ENCODE measurements at regions not wholly inside any gene's neighbourhood (a gene's known extent, or its start where the extent isn't known, plus 50 kb on each side); places are given as distances from the start of the nearest gene placed in this dataset.

DNA sequence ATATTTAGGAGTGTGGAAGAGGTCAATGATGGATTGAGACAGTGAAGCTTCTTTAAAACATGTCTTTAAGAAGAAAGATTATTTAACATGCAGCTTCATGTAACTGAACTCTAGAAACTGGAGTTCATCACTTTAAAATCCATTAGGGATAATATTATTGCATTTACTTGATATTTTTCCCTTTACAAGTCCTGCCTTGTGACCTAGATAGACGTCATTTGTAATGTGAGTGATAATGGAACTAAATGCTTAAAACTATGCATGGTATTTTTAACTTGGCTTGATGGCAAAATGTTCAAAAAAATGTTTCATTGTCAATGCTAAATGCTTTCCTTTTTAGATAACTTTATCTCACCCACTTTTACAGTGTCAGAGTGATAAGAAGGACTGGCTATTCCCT, 723.7 kb downstream of the RWDD3 start:
- no peak overlapping the region for H3K27ac ChIP-seq (ENCODE audit: control insufficient read depth, insufficient read depth, low read length)
- H3K9me1 ChIP-seq (ENCODE audit: control insufficient read depth, extremely low read depth, insufficient read depth, low read length): no peaks in the 10 kb centered on the region
- H3K4me1 ChIP-seq (ENCODE audit: control insufficient read depth, extremely low read depth, insufficient read depth, low read length): no peaks in the 10 kb centered on the region
- no peaks in the 10 kb centered on the region for H3K79me2 ChIP-seq (ENCODE audit: control insufficient read depth, insufficient read depth, low read length)
- no peak overlapping the region for H3K4me2 ChIP-seq (ENCODE audit: control insufficient read depth, extremely low read depth, insufficient read depth, low read depth, low read length)
- no peaks in the 10 kb centered on the region for H3K27me3 ChIP-seq (ENCODE audit: control insufficient read depth, extremely low read depth, insufficient read depth, low read length)
- TF ChIP-seq, protein P1, sequence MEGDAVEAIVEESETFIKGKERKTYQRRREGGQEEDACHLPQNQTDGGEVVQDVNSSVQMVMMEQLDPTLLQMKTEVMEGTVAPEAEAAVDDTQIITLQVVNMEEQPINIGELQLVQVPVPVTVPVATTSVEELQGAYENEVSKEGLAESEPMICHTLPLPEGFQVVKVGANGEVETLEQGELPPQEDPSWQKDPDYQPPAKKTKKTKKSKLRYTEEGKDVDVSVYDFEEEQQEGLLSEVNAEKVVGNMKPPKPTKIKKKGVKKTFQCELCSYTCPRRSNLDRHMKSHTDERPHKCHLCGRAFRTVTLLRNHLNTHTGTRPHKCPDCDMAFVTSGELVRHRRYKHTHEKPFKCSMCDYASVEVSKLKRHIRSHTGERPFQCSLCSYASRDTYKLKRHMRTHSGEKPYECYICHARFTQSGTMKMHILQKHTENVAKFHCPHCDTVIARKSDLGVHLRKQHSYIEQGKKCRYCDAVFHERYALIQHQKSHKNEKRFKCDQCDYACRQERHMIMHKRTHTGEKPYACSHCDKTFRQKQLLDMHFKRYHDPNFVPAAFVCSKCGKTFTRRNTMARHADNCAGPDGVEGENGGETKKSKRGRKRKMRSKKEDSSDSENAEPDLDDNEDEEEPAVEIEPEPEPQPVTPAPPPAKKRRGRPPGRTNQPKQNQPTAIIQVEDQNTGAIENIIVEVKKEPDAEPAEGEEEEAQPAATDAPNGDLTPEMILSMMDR (optimal IDR thresholded peaks at IDR 0.05 in 1 of 3, IDR thresholded peaks at IDR 0.05 in 1 of 3, conservative IDR thresholded peaks at IDR 0.05 in 1 of 3; ENCODE audit: extremely low read depth in 1 of 3, insufficient read depth in 2 of 3, low read length in 3 of 3): no peak
- TF ChIP-seq EZH2 (IDR thresholded peaks at IDR 0.05; ENCODE audit: low read length): no peak
- DNase-seq (ENCODE audit: low read depth, low spot score): no peak
- no peak for FAIRE-seq
- no peak overlapping the region for H3K9ac ChIP-seq (ENCODE audit: control insufficient read depth, extremely low read depth, insufficient read depth, low read length)
- H3K4me3 ChIP-seq (ENCODE audit: control insufficient read depth in 2 of 3, extremely low read depth in 1 of 3, insufficient read depth in 2 of 3, low read depth in 1 of 3, low read length in 3 of 3): no peak overlapping the region
- no peaks in the 10 kb centered on the region for H4K20me1 ChIP-seq (ENCODE audit: control insufficient read depth, extremely low read depth, insufficient read depth, low read length)
- dilution Hi-C loops (cut with MboI; ENCODE audit: extremely low pct_ligation_motif_present, low sequenced_read_pairs): no loop called here
- H3K36me3 ChIP-seq (ENCODE audit: control insufficient read depth in 2 of 2, extremely low read depth in 1 of 2, insufficient read depth in 2 of 2, low read length in 2 of 2): no peaks in the 10 kb centered on the region
- no peaks in the 10 kb centered on the region for H3K9me3 ChIP-seq (ENCODE audit: control insufficient read depth, low read depth, low read length)
- H2AFZ ChIP-seq (ENCODE audit: control insufficient read depth, low read length): no peak overlapping the region

DNA sequence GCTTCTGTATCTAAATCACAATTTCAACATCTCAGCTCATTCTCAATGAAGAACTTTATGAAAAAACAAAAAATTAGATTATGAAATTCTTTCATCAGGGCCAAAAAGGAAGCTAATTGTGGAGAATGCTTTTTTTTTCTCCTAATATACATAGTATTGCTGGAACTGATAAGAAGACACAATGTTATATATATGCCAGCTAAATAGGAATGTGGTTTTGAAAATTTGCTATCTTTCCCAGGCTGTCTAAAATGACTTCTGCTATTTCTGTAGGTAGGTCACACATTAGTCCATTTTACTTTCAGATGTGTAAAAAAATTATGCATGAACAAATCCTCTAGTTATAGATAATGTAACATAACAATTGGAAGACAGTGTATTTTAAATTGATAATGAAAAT, 732.9 kb downstream of the RWDD3 start:
- no peak overlapping the region for H3K4me2 ChIP-seq (ENCODE audit: control insufficient read depth, extremely low read depth, insufficient read depth, low read depth, low read length)
- no peak overlapping the region for H3K27ac ChIP-seq (ENCODE audit: control insufficient read depth, insufficient read depth, low read length)
- no peak overlapping the region for H3K9ac ChIP-seq (ENCODE audit: control insufficient read depth, extremely low read depth, insufficient read depth, low read length)
- FAIRE-seq (no peak), DNase-seq (ENCODE audit: low read depth, low spot score) (no peak)
- H3K4me1 ChIP-seq (ENCODE audit: control insufficient read depth, extremely low read depth, insufficient read depth, low read length): no peaks in the 10 kb centered on the region
- no peak for TF ChIP-seq EZH2 (IDR thresholded peaks at IDR 0.05; ENCODE audit: low read length)
- TF ChIP-seq, protein P1 (optimal IDR thresholded peaks at IDR 0.05 in 1 of 3, IDR thresholded peaks at IDR 0.05 in 1 of 3, conservative IDR thresholded peaks at IDR 0.05 in 1 of 3; ENCODE audit: extremely low read depth in 1 of 3, insufficient read depth in 2 of 3, low read length in 3 of 3): no peak
- no peak overlapping the region for H3K4me3 ChIP-seq (ENCODE audit: control insufficient read depth in 2 of 3, extremely low read depth in 1 of 3, insufficient read depth in 2 of 3, low read depth in 1 of 3, low read length in 3 of 3)
- dilution Hi-C loops (cut with MboI; ENCODE audit: extremely low pct_ligation_motif_present, low sequenced_read_pairs): no loop called here
- H2AFZ ChIP-seq (ENCODE audit: control insufficient read depth, low read length): no peak overlapping the region
- H3K9me1 ChIP-seq (ENCODE audit: control insufficient read depth, extremely low read depth, insufficient read depth, low read length): no peaks in the 10 kb centered on the region
- H4K20me1 ChIP-seq (ENCODE audit: control insufficient read depth, extremely low read depth, insufficient read depth, low read length): no peaks in the 10 kb centered on the region
- no peaks in the 10 kb centered on the region for H3K9me3 ChIP-seq (ENCODE audit: control insufficient read depth, low read depth, low read length)
- no peaks in the 10 kb centered on the region for H3K27me3 ChIP-seq (ENCODE audit: control insufficient read depth, extremely low read depth, insufficient read depth, low read length)
- H3K36me3 ChIP-seq (ENCODE audit: control insufficient read depth in 2 of 2, extremely low read depth in 1 of 2, insufficient read depth in 2 of 2, low read length in 2 of 2): no peaks in the 10 kb centered on the region
- H3K79me2 ChIP-seq (ENCODE audit: control insufficient read depth, insufficient read depth, low read length): no peaks in the 10 kb centered on the region

All from keratinocyte (primary cell).